ENCODE measurements at regions not wholly inside any gene's neighbourhood (a gene's known extent, or its start where the extent isn't known, plus 50 kb on each side); places are given as distances from the start of the nearest gene placed in this dataset.

DNA sequence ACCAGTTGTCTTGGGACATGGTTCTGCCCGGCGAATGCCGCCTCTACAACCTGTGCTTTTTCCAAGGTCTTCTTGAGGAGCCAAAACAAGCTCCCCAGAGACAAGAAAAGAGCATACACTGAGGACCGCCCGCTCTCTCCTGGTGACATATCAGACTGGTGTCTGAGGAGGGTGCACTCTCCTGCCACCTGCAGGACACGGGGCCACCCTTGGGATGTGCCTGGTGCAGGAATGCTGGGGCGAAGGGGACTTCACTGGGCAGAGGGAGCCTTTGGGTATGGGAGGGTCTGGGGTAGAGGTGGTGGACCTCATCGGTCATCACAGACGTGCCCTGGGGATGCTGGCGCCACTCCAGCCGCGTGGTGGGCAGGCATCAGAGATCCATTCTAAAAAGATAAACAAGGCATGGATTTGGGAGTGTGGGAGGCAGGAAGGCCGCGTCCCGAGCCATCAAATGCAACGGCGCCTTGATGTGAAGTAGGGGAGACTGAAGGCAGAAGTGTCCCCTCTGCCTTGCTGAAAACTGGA lies 163.3 kb downstream of the CD83 start:
- TF ChIP-seq EZH2 (IDR thresholded peaks at IDR 0.05; ENCODE audit: low read depth) (no peak), CTCF (conservative IDR thresholded peaks at IDR 0.05) (no peak)
- ChIA-PET POLR2A (ENCODE audit: unreplicated experiment) (no interaction called here), CTCF (no interaction called here)
- no peaks in the 10 kb centered on the region for H3K9me2 ChIP-seq (ENCODE audit: insufficient read depth)
- BruUV-seq (replicated peaks), result no TSS peak
- no peaks in the 10 kb centered on the region for H3K9me3 ChIP-seq (ENCODE audit: insufficient read depth, low read depth)
- H3K4me1 ChIP-seq (replicated peaks; ENCODE audit: insufficient read depth), result no peaks in the 10 kb centered on the region
- no peak overlapping the region for H3K27ac ChIP-seq
- intact Hi-C loops (cut with micrococcal nuclease; ENCODE audit: unreplicated experiment), result no loop called here
- no peak overlapping the region for H2AFZ ChIP-seq
- H4K20me1 ChIP-seq (ENCODE audit: insufficient read depth), result no peaks in the 10 kb centered on the region
- no peak overlapping the region for H3K4me2 ChIP-seq
- no peak overlapping the region for H3K4me3 ChIP-seq
- H3K36me3 ChIP-seq (ENCODE audit: low read depth), result no peaks in the 10 kb centered on the region
- no peaks in the 10 kb centered on the region for H3K79me2 ChIP-seq (ENCODE audit: low read depth)
- H3K27me3 ChIP-seq (ENCODE audit: insufficient read depth, low read depth), result no peaks in the 10 kb centered on the region
- no peaks in the 10 kb centered on the region for H3F3A ChIP-seq (ENCODE audit: insufficient read depth, low read depth)
- DNase-seq, result no peak

GRCh38 chr6:14281811-14282660 lies 164.5 kb downstream of the CD83 start:
- no TSS peak for BruUV-seq (replicated peaks)
- no peak for DNase-seq
- CTCF ChIA-PET, result interaction anchor here (0.5 kb wide), 1 partner anchor 11 kb away, joined by 7 read pairs; no protein-coding TSS in a partner anchor
- no peaks in the 10 kb centered on the region for H3K79me2 ChIP-seq (ENCODE audit: low read depth)
- no peak overlapping the region for H3K4me3 ChIP-seq
- H3K9me3 ChIP-seq (ENCODE audit: insufficient read depth, low read depth), result no peaks in the 10 kb centered on the region
- POLR2A ChIA-PET (ENCODE audit: unreplicated experiment), result no interaction called here
- peaks cover 7% of the 10 kb centered on the region; the same call in 1 of the 2 replicates for H3K4me1 ChIP-seq (replicated peaks; ENCODE audit: insufficient read depth)
- no peaks in the 10 kb centered on the region for H3K9me2 ChIP-seq (ENCODE audit: insufficient read depth)
- H2AFZ ChIP-seq, result no peak overlapping the region
- intact Hi-C loops (cut with micrococcal nuclease; ENCODE audit: unreplicated experiment), result no loop called here
- no peaks in the 10 kb centered on the region for H4K20me1 ChIP-seq (ENCODE audit: insufficient read depth)
- H3K27me3 ChIP-seq (ENCODE audit: insufficient read depth, low read depth), result no peaks in the 10 kb centered on the region
- H3K27ac ChIP-seq, result no peak overlapping the region
- H3K4me2 ChIP-seq, result no peak overlapping the region
- TF ChIP-seq EZH2 (IDR thresholded peaks at IDR 0.05; ENCODE audit: low read depth) (no peak), CTCF (conservative IDR thresholded peaks at IDR 0.05) (no peak)
- no peaks in the 10 kb centered on the region for H3K36me3 ChIP-seq (ENCODE audit: low read depth)
- H3F3A ChIP-seq (ENCODE audit: insufficient read depth, low read depth), result no peaks in the 10 kb centered on the region

GRCh38 chr6:14282854-14283505 lies 165.4 kb downstream of the CD83 start:
- DNase-seq, result no peak
- H3K27me3 ChIP-seq (ENCODE audit: insufficient read depth, low read depth), result no peaks in the 10 kb centered on the region
- TF ChIP-seq EZH2 (IDR thresholded peaks at IDR 0.05; ENCODE audit: low read depth) (no peak), CTCF (conservative IDR thresholded peaks at IDR 0.05) (no peak)
- no peaks in the 10 kb centered on the region for H3K79me2 ChIP-seq (ENCODE audit: low read depth)
- no peak overlapping the region for H2AFZ ChIP-seq
- H3K4me1 ChIP-seq (replicated peaks; ENCODE audit: insufficient read depth), result peaks cover 7% of the 10 kb centered on the region; the same call in 1 of the 2 replicates
- H3K9me3 ChIP-seq (ENCODE audit: insufficient read depth, low read depth), result no peaks in the 10 kb centered on the region
- no peak overlapping the region for H3K27ac ChIP-seq
- CTCF ChIA-PET, result no interaction called here
- H4K20me1 ChIP-seq (ENCODE audit: insufficient read depth), result no peaks in the 10 kb centered on the region
- no peaks in the 10 kb centered on the region for H3K9me2 ChIP-seq (ENCODE audit: insufficient read depth)
- no peak overlapping the region for H3K4me3 ChIP-seq
- H3F3A ChIP-seq (ENCODE audit: insufficient read depth, low read depth), result no peaks in the 10 kb centered on the region
- H3K36me3 ChIP-seq (ENCODE audit: low read depth), result no peaks in the 10 kb centered on the region
- BruUV-seq (replicated peaks), result no TSS peak
- POLR2A ChIA-PET (ENCODE audit: unreplicated experiment), result no interaction called here
- intact Hi-C loops (cut with micrococcal nuclease; ENCODE audit: unreplicated experiment), result no loop called here
- H3K4me2 ChIP-seq, result no peak overlapping the region
